ENCODE measurements at regions not wholly inside any gene's neighbourhood (a gene's known extent, or its start where the extent isn't known, plus 50 kb on each side); places are given as distances from the start of the nearest gene placed in this dataset.
"Not testable (repeated sequence)": the region's sequence is repeated elsewhere in the genome, so short reads cannot be mapped to it uniquely, and the experiment has no call there.

DNA sequence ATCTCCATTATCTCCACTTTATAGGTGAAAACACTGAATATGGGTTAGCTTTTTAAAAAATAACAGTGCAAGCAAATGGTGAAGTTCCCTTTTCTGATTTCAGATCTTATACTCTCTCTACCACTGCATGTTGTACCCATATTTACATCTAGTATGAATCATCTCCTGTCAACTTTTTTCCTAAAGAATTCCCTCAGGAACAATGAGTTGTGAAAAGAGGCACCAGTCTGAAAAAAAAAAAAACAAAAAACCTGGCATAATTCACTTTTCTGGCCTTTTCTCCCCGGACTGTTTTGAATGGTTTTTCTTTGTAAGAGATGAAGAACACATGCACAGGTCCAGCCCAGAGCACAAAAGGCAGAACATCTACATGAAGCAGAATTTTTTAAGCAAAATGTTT is 596.0 kb downstream of the COL12A1 start:
- no peak for DNase-seq

- DNase-seq = no peak
These were observed 597.9 kb downstream of the COL12A1 start for GRCh38 chr6:74607934-74608333.

GRCh38 chr6:74607468-74607867 is 598.4 kb downstream of the COL12A1 start:
- no peak for DNase-seq

DNA sequence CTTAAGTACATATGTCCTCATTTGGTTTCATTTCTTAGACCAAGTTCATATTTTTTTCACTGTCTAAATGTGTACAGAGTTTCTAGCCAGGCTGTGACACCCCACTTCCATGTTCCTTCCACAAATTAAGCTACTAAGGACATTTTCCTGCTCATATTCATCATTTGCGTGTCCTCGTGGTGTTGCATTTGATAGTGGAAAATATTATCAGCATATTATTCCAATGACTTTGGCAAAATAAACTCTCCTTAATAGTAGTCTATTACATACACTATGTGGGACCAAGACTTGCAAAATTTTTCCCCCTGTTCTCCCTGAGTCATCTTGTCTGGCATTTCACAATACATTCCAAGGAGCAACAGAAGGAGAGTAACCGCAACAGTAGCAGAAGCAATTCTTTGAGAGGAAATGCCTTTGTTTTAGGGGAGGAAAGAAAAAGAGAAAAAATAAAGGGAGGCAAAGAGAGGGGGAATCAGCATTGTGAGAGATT is 599.2 kb downstream of the COL12A1 start:
- DNase-seq = no peak

GRCh38 chr6:74605922-74606581 is 599.8 kb downstream of the COL12A1 start:
- no peak for DNase-seq

GRCh38 chr6:74604279-74604678 is 601.6 kb downstream of the COL12A1 start:
- DNase-seq = no peak

- DNase-seq = no peak
These were observed 602.4 kb downstream of the COL12A1 start for GRCh38 chr6:74603322-74604076.

GRCh38 chr6:74602206-74602605 is 603.6 kb downstream of the COL12A1 start:
- DNase-seq = no peak

DNA sequence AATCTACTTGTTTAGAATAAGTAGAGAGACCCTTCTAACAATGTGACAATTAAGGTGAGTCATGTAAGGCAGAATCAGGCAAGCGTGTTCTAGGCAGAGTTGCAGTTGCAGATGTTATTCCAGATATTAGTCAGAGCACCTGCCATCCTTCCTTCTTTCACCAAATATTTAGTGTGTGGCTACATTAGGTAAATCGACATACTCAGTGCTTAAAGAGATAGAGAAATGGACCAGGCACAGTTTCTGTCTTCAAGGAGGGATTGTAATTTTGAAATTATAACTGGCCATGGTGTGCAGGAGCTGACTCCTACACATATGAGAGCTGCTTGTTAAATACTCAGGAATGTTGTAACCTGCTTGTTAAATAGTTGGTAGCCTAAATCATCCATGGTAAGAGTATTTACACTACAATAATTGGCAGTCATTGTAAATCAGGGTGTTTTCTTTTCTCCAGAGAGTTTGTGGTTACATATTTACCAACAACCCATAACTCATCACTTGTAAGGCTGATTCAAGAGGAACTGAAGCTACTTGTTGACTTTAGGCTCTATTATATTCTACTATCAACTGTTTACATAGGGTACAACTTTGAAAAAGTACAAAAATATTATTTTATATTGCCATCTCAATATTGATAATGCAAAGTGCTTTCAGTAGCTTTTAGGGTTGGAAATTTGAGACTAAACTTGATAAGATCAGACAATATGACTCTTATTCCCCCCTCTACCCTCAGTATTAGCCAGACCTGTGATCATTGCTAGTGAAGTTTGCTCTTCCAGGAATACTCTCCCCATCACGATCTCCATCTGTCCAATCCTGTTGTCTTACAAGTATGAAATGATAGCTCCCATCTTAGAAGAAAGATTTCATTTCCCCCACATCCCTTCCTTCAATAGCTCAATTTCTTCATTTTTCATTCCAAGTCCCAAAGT is 607.1 kb downstream of the COL12A1 start:
- no peak for DNase-seq

DNA sequence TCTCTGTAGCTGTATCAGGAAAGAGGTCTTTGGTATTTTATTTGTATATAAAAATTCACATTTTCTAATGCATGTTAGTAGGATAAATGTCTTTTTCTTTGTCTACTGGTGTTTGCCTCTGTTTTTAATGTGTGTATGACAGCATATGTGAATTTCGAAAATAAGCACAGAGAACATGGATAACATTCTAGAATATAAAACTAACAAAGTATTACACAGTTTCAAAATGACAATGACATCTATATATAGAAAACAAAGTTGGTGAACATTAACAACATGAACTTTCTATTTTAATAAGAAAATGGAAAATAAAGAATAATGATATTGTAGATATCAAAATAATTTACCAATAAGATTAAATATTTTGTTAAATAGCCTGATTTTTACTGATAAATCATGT is 608.0 kb downstream of the COL12A1 start:
- no peak for DNase-seq

DNA sequence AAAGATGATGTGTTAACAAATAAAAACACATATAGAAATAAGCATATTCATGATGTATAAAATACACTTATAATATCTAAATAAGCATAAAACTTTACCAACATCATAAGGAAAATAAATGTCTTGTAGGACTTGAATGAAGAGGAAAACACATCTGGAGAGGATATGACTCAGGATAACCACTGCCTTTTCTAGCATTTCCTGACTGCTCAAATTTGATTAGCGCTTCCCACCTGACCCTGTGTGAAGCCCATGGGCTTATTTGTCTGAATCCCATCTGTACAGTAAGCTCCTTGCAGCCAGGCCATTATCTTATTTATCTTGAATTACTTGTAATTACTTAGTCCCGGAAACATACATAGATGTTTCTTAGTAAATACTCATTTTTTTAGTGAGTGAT is 608.6 kb downstream of the COL12A1 start:
- no peak for DNase-seq

DNA sequence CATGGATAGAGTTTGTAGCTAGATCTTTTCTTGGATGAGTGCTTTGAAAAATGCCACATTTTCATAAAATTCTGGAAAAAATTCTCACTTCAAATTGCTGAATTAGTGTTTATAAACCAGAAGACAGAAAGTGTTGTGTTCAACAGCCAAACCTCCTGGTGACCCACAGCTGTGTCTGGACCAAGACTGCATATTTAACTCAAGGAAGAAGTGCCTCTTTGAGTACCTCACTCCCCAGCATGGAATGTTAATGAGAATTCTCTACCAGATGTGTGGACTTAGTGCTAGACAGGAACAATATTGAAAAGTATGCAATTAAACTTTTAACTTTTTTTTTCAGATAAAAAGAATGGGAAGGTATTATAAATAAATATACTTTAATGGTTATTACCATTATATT is 609.3 kb downstream of the COL12A1 start:
- no peak for DNase-seq

DNA sequence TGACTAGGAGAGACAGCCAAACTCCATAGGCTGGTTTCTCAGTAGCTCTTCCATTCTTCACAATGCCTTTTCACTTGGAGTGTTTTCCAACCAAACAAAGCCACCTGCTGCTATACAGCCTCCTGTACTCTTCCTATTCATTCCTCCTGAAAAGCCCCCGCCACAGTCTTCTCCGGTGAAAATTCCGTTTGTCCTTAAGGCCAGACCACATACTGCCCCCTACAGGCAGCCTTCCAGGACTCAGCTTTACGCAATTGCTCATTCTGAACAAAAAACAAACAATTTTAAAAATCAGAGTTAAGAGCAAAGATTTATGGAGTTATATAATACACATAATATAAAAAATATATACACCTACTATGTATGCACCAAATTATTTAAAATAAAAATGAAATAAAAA is 611.5 kb downstream of the COL12A1 start:
- not testable (repeated sequence) for DNase-seq

DNA sequence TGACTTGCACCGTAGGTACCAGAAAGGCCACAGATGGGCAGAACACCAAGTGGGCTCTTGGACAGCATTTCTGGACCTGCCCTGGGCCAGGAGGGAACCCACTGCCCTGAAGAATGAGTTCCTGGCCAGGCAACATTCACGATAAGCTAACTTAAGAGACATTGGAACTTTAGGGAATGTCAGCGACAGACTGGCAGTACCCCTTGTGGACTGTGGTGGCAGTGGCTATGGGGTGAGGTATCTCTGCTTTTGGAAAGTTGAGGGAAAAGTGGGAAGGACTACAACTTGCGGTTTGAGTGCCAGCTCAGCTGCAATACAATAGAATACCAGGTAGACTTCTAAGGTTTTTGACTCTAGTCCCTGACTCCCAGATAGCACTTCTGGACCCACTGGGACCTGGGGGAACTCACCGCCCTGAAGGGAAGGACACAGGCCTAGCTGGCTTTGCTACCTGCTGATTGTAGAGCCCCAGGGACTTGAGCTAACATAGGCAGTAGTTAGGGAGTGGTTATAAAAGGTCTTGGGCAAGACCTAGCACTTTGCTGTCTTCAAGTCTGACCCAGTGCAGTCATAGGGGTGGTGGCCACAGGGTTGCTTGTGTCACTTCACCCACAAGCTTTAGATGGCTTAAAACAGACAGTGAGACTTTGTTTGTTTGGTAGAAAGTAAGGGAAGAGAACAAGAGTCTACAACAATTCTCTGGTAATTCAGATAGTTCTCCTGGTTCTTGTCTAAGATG is 617.6 kb downstream of the COL12A1 start:
- no peak for DNase-seq

- no peak for DNase-seq
These were observed 618.5 kb downstream of the COL12A1 start for GRCh38 chr6:74587386-74587785.

DNA sequence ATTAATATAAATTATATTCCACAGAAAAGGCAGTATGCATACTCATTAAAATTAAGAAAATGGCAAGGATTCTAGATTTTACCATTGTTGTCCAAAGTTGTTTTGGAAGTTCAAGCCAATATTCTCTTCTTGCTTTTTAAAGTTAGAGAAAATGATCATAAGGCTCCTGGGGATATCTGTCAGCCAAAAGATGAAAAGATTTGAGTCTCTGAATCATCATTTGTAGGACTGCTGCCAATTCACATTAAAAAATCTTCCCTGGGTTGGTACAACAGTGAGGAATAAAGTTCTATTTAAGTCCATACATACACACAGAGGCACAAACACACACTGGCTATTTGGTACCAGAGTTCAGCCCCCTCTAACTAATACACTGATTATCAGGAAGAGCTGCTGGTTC is 620.1 kb downstream of the COL12A1 start:
- DNase-seq = no peak

- no peak for DNase-seq
These were observed 624.2 kb downstream of the COL12A1 start for GRCh38 chr6:74581681-74582080.

DNA sequence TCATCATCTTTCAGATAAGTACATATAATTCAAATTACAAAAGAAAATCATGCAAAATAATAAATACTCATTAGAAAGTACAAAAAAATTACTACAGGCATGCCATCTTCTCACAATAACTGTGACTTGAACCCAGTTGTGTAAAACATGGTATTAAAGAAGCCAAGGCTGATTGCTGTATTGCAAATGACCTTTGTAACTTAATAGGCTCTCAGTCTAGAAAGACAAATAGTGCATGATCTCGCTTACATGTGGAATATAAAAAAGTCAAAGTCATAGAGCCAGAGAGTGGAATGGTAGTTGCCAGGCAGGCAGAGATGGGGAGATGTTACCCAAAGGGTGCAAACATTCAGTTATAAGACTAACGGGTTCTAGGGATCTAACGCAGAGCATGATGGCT is 626.1 kb downstream of the COL12A1 start:
- DNase-seq = no peak

GRCh38 chr6:74579047-74579446 is 626.8 kb downstream of the COL12A1 start:
- no peak for DNase-seq

- DNase-seq = no peak
These were observed 627.5 kb downstream of the COL12A1 start for GRCh38 chr6:74578339-74578738.

GRCh38 chr6:74577619-74578018 is 628.2 kb downstream of the COL12A1 start:
- DNase-seq = no peak

GRCh38 chr6:74574794-74575193 is 631.1 kb downstream of the COL12A1 start:
- no peak for DNase-seq

GRCh38 chr6:74573613-74574012 is 632.2 kb downstream of the COL12A1 start:
- no peak for DNase-seq
